RWPE2 (cell line): ENCODE measurements at regions not wholly inside any gene's neighbourhood (a gene's known extent, or its start where the extent isn't known, plus 50 kb on each side); places are given as distances from the start of the nearest gene placed in this dataset.

Experiments
- ATAC-seq: fragments of 200-7000 bp; cut with Tn5 transposase; 3 replicates; pipeline ENCODE4 v1.9.1; 2021; ENCODE audit warnings: low read depth
- DNase-seq: peaks from one replicate; pipeline ENCODE4 v3.0.0-alpha.2; 2020; ENCODE audit warnings: low spot score
- H3K27ac ChIP-seq: fragments of 450-650 bp; 2 replicates; pipeline ENCODE4 v1.5.1; 2017; ENCODE audit warnings: mild to moderate bottlenecking; ENCODE audit not compliant: poor library complexity, severe bottlenecking
- H3K27me3 ChIP-seq: fragments of 250-450 bp; sonication (Bioruptor Pico); 2 replicates; pipeline ENCODE4 v1.5.1; 2021; ENCODE audit warnings: mild to moderate bottlenecking, moderate library complexity; ENCODE audit not compliant: insufficient read depth, poor library complexity, severe bottlenecking
- H3K36me3 ChIP-seq: fragments of 250-450 bp; sonication (Bioruptor Pico); 2 replicates; pipeline ENCODE4 v1.5.1; 2020; ENCODE audit warnings: low read depth, mild to moderate bottlenecking, moderate library complexity
- H3K4me1 ChIP-seq: fragments of 250-450 bp; sonication (Bioruptor Pico); 2 replicates; pipeline ENCODE4 v1.5.1; 2021; ENCODE audit warnings: mild to moderate bottlenecking, moderate library complexity; ENCODE audit not compliant: insufficient read depth, poor library complexity, severe bottlenecking
- H3K4me3 ChIP-seq: fragments of 250-450 bp; sonication (Bioruptor Pico); 2 replicates; pipeline ENCODE4 v1.5.1; 2021; ENCODE audit warnings: mild to moderate bottlenecking, moderate library complexity; ENCODE audit not compliant: severe bottlenecking
- H3K9me3 ChIP-seq: fragments of 250-450 bp; sonication (Bioruptor Pico); 2 replicates; pipeline ENCODE4 v1.5.1; 2021; ENCODE audit warnings: mild to moderate bottlenecking, moderate library complexity; ENCODE audit not compliant: severe bottlenecking
- TF ChIP-seq, protein P1 (sequence below): fragments of 450-650 bp; IDR thresholded peaks from one replicate; pipeline ENCODE4 v1.5.1; 2017; ENCODE audit warnings: mild to moderate bottlenecking, moderate library complexity; ENCODE audit not compliant: poor library complexity, severe bottlenecking

- TF ChIP-seq, protein P1, sequence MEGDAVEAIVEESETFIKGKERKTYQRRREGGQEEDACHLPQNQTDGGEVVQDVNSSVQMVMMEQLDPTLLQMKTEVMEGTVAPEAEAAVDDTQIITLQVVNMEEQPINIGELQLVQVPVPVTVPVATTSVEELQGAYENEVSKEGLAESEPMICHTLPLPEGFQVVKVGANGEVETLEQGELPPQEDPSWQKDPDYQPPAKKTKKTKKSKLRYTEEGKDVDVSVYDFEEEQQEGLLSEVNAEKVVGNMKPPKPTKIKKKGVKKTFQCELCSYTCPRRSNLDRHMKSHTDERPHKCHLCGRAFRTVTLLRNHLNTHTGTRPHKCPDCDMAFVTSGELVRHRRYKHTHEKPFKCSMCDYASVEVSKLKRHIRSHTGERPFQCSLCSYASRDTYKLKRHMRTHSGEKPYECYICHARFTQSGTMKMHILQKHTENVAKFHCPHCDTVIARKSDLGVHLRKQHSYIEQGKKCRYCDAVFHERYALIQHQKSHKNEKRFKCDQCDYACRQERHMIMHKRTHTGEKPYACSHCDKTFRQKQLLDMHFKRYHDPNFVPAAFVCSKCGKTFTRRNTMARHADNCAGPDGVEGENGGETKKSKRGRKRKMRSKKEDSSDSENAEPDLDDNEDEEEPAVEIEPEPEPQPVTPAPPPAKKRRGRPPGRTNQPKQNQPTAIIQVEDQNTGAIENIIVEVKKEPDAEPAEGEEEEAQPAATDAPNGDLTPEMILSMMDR = no peak
- Histone ChIP-seq H3K4me3 (no peak overlapping the region), H3K4me1 (peaks cover 7% of the 10 kb centered on the region), H3K27me3 (no peaks in the 10 kb centered on the region), H3K36me3 (no peaks in the 10 kb centered on the region), H3K27ac (no peak overlapping the region), H3K9me3 (no peaks in the 10 kb centered on the region)
- ATAC-seq (no peak), DNase-seq (no peak)
Measured at GRCh38 chr5:124839371-124839998, 93.0 kb upstream of the ZNF608 start.

DNA sequence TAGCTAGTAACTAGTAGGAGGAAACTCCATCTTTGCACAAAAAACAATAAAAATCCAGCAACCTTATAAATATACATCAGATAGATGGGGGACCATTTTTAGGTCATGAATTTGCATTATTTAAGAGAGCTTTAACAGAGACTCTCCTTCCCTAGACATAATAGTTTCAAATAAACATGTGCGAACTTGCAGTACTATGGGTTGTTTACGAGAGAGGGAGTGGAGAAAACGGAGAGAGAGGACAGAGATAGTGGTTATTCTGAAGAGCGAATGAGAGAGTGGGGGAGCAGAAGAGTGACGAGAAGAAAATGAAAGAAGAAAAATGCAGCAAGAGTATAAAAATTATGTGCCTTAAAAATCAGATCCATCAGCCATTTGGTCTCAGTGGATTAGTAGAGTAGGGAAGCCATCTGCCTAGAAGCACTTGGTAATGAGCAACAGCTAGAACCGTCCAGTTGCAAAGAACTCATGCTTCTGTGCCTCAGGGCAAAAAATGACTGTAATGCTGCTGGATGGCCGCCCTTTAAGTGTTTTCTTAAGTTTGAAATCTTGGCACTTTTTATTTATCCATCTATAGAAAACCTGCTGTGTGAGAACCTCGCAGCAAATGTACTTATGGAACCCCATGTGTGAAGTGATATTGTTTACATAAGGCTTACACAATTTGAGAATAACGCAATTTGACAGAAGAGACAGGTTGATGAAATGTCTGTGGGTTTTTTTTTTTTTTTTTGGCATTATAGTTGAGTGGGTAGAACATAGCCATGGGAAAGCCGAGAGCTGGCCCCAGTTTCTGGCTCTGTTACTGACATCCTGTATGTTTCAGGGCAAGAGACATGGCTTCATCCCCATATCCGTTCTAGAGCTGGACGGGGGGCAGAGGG lies 95.6 kb upstream of the ZNF608 start:
- ATAC-seq = peak; percentile 81
- Histone ChIP-seq H3K27me3 (no peaks in the 10 kb centered on the region), H3K36me3 (no peaks in the 10 kb centered on the region), H3K27ac (no peak overlapping the region), H3K4me1 (peaks cover 7% of the 10 kb centered on the region), H3K9me3 (no peaks in the 10 kb centered on the region), H3K4me3 (no peak overlapping the region)
- DNase-seq = no peak
- TF ChIP-seq, protein P1 = no peak

DNA sequence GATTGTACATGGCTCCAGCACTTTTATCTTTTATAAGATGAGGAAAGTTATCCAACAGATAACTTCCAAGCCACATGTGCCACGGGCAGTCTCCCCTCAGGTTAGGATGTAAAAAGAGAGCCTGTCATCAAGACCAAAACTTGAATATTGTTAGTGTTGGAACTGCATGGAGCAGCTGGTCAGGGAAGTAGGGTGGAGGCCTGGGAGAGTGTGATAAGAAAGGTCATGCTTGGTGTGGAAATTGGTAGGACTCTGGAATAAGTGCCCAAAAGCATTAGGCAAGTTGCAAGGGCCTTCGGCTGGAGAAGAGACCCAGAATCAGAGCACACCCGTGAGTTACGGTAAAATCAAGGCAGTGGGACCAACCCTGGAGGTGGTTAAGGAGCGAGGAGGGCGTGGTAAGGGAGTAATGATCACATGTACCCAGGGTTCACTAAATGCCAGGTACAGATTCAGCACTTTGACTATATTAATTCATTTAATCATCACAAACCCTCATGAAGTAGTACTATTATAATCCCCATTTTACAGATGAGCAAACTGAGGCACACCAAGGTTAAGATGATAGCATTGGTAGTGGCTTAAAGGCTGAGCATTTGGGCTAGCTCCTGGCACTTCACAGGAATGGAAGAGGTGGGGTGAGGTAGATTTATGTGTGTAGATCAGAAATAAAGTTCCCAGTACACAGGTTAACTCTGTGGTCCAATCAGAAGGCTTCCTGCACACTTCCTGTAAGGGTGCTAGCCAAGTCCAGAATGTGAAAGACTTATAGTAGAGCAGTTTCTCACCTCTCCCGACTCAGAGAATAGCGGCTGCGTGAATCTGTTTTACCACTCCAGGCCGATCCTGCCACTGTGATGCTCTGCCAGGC lies 96.5 kb upstream of the ZNF608 start:
- TF ChIP-seq, protein P1 = no peak
- Histone ChIP-seq H3K9me3 (no peaks in the 10 kb centered on the region), H3K36me3 (no peaks in the 10 kb centered on the region), H3K4me3 (no peak overlapping the region), H3K4me1 (peaks cover 7% of the 10 kb centered on the region), H3K27me3 (no peaks in the 10 kb centered on the region), H3K27ac (no peak overlapping the region)
- ATAC-seq = no peak
- no peak for DNase-seq

DNA sequence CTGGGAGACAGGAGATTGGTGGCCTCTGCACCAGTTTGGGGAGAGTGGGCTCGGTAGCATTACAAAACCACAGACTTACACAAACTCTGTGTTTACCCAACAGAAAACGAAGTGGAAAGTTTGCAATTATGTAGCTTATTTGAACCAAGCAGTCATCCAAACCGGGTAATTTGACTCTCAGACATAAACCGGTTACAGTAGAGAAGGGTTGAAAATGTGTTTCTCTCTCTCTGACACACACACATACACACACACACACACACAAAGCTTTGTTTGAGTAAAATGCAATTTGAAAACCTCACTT lies 97.1 kb upstream of the ZNF608 start:
- Histone ChIP-seq H3K27me3 (no peaks in the 10 kb centered on the region), H3K27ac (no peak overlapping the region), H3K4me1 (peaks cover 7% of the 10 kb centered on the region), H3K9me3 (no peaks in the 10 kb centered on the region), H3K4me3 (no peak overlapping the region), H3K36me3 (no peaks in the 10 kb centered on the region)
- TF ChIP-seq, protein P1 = no peak
- ATAC-seq (no peak), DNase-seq (no peak)
